IMR-90 (cell line): ENCODE measurements at regions not wholly inside any gene's neighbourhood (a gene's known extent, or its start where the extent isn't known, plus 50 kb on each side); places are given as distances from the start of the nearest gene placed in this dataset.

Experiments
- ATAC-seq: fragments of 200-7000 bp; cut with Tn5 transposase; 2 replicates; pipeline ENCODE4 v1.9.1; 2020; ENCODE audit warnings: low read depth, mild to moderate bottlenecking, moderate library complexity
- BruUV-seq: library from RNA; stranded (reverse); fragments of 400-500 nt; replicated peaks from 2 replicates; lab custom pipeline; 2021; lab: Mats Ljungman, UMichigan
- CTCF ChIA-PET: fragments of 300-600 bp; formaldehyde crosslinking; extraction: SDS; loops from one replicate; lab custom pipeline; 2021; ENCODE audit warnings: antibody characterized with exemption; lab: Yijun Ruan, JAX
- POLR2A ChIA-PET: fragments of 300-600 bp; sonication (Branson Sonifier 250); formaldehyde crosslinking; loops from one replicate; lab custom pipeline; 2022; ENCODE audit warnings: antibody characterized with exemption; ENCODE audit not compliant: unreplicated experiment; lab: Charles Lee
- DNase-seq: peaks from one replicate; pipeline ENCODE4 v3.0.0; 2013
- H2AFZ ChIP-seq: replicated peaks from 2 replicates; pipeline ENCODE3; 2013; ENCODE audit warnings: low read length, mild to moderate bottlenecking; ENCODE audit not compliant: poor library complexity
- H2AK5ac ChIP-seq: 2 replicates; pipeline ENCODE4 v1.6.1; 2013; ENCODE audit warnings: low read depth, low read length, inconsistent platforms
- H2AK9ac ChIP-seq: replicated peaks from 2 replicates; pipeline ENCODE3; 2013; ENCODE audit warnings: mild to moderate bottlenecking, low read depth, low read length, moderate library complexity; ENCODE audit not compliant: poor library complexity
- H2BK120ac ChIP-seq: 2 replicates; pipeline ENCODE4 v1.6.1; 2013; ENCODE audit warnings: low read depth, low read length, inconsistent platforms
- H2BK15ac ChIP-seq: 3 replicates; pipeline ENCODE4 v1.6.1; 2013; ENCODE audit warnings: low read depth, low read length, inconsistent platforms
- H2BK20ac ChIP-seq: 2 replicates; pipeline ENCODE4 v1.6.1; 2013; ENCODE audit warnings: low read depth, mild to moderate bottlenecking, inconsistent platforms, low read length, moderate library complexity
- H2BK5ac ChIP-seq: 2 replicates; pipeline ENCODE4 v1.6.1; 2013; ENCODE audit warnings: mild to moderate bottlenecking, low read depth, low read length, inconsistent platforms; ENCODE audit not compliant: poor library complexity, severe bottlenecking
- H3K14ac ChIP-seq: replicated peaks from 2 replicates; pipeline ENCODE4 v1.6.1; 2013; ENCODE audit warnings: low read depth, low read length, inconsistent platforms
- H3K18ac ChIP-seq: 2 replicates; pipeline ENCODE4 v1.6.1; 2013; ENCODE audit warnings: low read depth, low read length, control low read depth
- H3K23ac ChIP-seq: 2 replicates; pipeline ENCODE4 v1.6.1; 2013; ENCODE audit warnings: low read depth, low read length, inconsistent platforms
- H3K27ac ChIP-seq: 2 replicates; pipeline ENCODE4 v1.5.1; 2013; ENCODE audit warnings: mild to moderate bottlenecking, control low read depth, low read length; ENCODE audit not compliant: insufficient read depth
- H3K27me3 ChIP-seq: 2 replicates; pipeline ENCODE4 v1.6.1; 2013; ENCODE audit warnings: low read length; ENCODE audit not compliant: control insufficient read depth, insufficient read depth
- H3K36me3 ChIP-seq: 2 replicates; pipeline ENCODE4 v1.6.1; 2013; ENCODE audit warnings: low read length, mixed read lengths; ENCODE audit not compliant: control insufficient read depth, insufficient read depth
- H3K4ac ChIP-seq: 2 replicates; pipeline ENCODE4 v1.6.1; 2013; ENCODE audit warnings: low read depth, low read length, inconsistent platforms
- H3K4me1 ChIP-seq: 2 replicates; pipeline ENCODE4 v1.6.1; 2013; ENCODE audit warnings: low read length, mixed read lengths; ENCODE audit not compliant: control insufficient read depth, insufficient read depth
- H3K4me2 ChIP-seq: 2 replicates; pipeline ENCODE4 v1.6.1; 2013; ENCODE audit warnings: low read depth, mild to moderate bottlenecking, control low read depth, low read length, moderate library complexity
- H3K4me3 ChIP-seq: 2 replicates; pipeline ENCODE4 v1.5.1; 2013; ENCODE audit warnings: low read depth, mild to moderate bottlenecking, control low read depth, low read length, moderate library complexity; ENCODE audit not compliant: insufficient read depth
- H3K56ac ChIP-seq: 2 replicates; pipeline ENCODE4 v1.6.1; 2013; ENCODE audit warnings: low read length, inconsistent platforms; ENCODE audit not compliant: insufficient read depth; ENCODE audit errors: extremely low read depth
- H3K79me1 ChIP-seq, 2 experiments: 2 replicates each; pipeline ENCODE4 v1.6.1; 2013; ENCODE audit warnings: low read length in 2 of 2, inconsistent platforms in 1 of 2, low read depth in 1 of 2
- H3K9ac ChIP-seq: 2 replicates; pipeline ENCODE4 v1.6.1; 2013; ENCODE audit warnings: low read depth, low read length, control low read depth
- H3K9me1 ChIP-seq: 2 replicates; pipeline ENCODE4 v1.6.1; 2013; ENCODE audit warnings: low read length, inconsistent platforms; ENCODE audit not compliant: insufficient read depth
- H3K9me3 ChIP-seq: 2 replicates; pipeline ENCODE4 v1.6.1; 2013; ENCODE audit warnings: low read length; ENCODE audit not compliant: control insufficient read depth, insufficient read depth
- H4K20me1 ChIP-seq: 2 replicates; pipeline ENCODE4 v1.6.1; 2013; ENCODE audit warnings: low read length, inconsistent platforms; ENCODE audit not compliant: insufficient read depth
- H4K5ac ChIP-seq: 2 replicates; pipeline ENCODE4 v1.6.1; 2013; ENCODE audit warnings: mild to moderate bottlenecking, low read depth, low read length, control low read depth
- H4K8ac ChIP-seq, 2 experiments: 2 replicates each; pipeline ENCODE4 v1.6.1; 2013; ENCODE audit warnings: low read depth in 2 of 2, low read length in 2 of 2, control low read depth in 1 of 2, inconsistent platforms in 1 of 2
- H4K91ac ChIP-seq: 2 replicates; pipeline ENCODE4 v1.6.1; 2013; ENCODE audit warnings: low read depth, low read length, inconsistent platforms; ENCODE audit not compliant: insufficient read depth
- CEBPB ChIP-seq: IDR thresholded peaks from 2 replicates; pipeline ENCODE4 v1.6.1; 2012; ENCODE audit warnings: low read depth, low read length, improper control_type of control experiment
- ELK1 ChIP-seq: fragments of 150-350 bp; IDR thresholded peaks from 2 replicates; pipeline ENCODE4 v1.6.1; 2016; ENCODE audit warnings: low read depth, mild to moderate bottlenecking, low read length, moderate library complexity, borderline replicate concordance
- MAFK ChIP-seq: IDR thresholded peaks from 2 replicates; pipeline ENCODE4 v1.6.1; 2012; ENCODE audit warnings: low read depth, low read length, improper control_type of control experiment
- MAZ ChIP-seq: IDR thresholded peaks from 2 replicates; pipeline ENCODE4 v1.6.1; 2012; ENCODE audit warnings: low read depth, mild to moderate bottlenecking, low read length, improper control_type of control experiment, moderate library complexity, borderline replicate concordance
- RAD21 ChIP-seq: IDR thresholded peaks from 2 replicates; pipeline ENCODE4 v1.6.1; 2012; ENCODE audit warnings: low read length, improper control_type of control experiment
- RCOR1 ChIP-seq: IDR thresholded peaks from 2 replicates; pipeline ENCODE4 v1.6.1; 2012; ENCODE audit warnings: mild to moderate bottlenecking, low read length, improper control_type of control experiment; ENCODE audit not compliant: insufficient replicate concordance
- SMC3 ChIP-seq: fragments of 150-350 bp; IDR thresholded peaks from 2 replicates; pipeline ENCODE4 v1.6.1; 2016; ENCODE audit warnings: low read depth, mild to moderate bottlenecking, antibody characterized with exemption, low read length, moderate library complexity
- USF2 ChIP-seq: fragments of 150-350 bp; IDR thresholded peaks from 2 replicates; pipeline ENCODE4 v1.6.1; 2017; ENCODE audit warnings: mild to moderate bottlenecking, antibody characterized with exemption, low read length, low read depth
- WGBS, 2 experiments: methylation state at CpG; one replicate each; pipeline versions ENCODE4 v1.1.5 to v1.1.7; 2013; ENCODE audit warnings: missing lambda C conversion rate in 2 of 2; ENCODE audit not compliant: insufficient read length in 1 of 2; ENCODE audit errors: extremely low coverage in 2 of 2; 5-methylcytosine and 5-hydroxymethylcytosine counted together
- dilution Hi-C: fragments of 300-500 bp; cut with HindIII; formaldehyde crosslinking; loops from one replicate; pipeline ENCODE4 v1.14.3; 2018; ENCODE audit warnings: low sequenced_read_pairs; ENCODE audit not compliant: unreplicated experiment
- in situ Hi-C: fragments of 300-500 bp; cut with MboI; formaldehyde crosslinking; loops from 3 replicates; pipeline ENCODE4 v1.14.3; 2019; ENCODE audit warnings: low sequenced_read_pairs, inconsistent platforms, mixed read lengths
- intact Hi-C: fragments of 100-400 bp; cut with micrococcal nuclease; formaldehyde crosslinking; loops from 2 replicates; pipeline ENCODE4 v1.10.0; 2022

- CTCF ChIA-PET: no interaction called here
- H3K4me1 ChIP-seq: no peaks in the 10 kb centered on the region
- in situ Hi-C loops: no loop called here
These were observed 140.7 kb downstream of the RNASET2 start for GRCh38 chr6:166815629-166816028.

More at GRCh38 chr6:166815629-166816028, 140.7 kb downstream of the RNASET2 start:
- intact Hi-C loops (no loop called here), dilution Hi-C loops (no loop called here)
- H3K36me3 ChIP-seq: no peaks in the 10 kb centered on the region
- H3K9me1 ChIP-seq: no peaks in the 10 kb centered on the region
- no CpG with 5 or more reads among the region's 4 CpGs for WGBS, 2 experiments
- no peak overlapping the region for H2BK5ac ChIP-seq
- no peaks in the 10 kb centered on the region for H3K27me3 ChIP-seq
- no peak for DNase-seq
- H3K56ac ChIP-seq: no peak overlapping the region
- H3K18ac ChIP-seq: no peak overlapping the region
- no peak overlapping the region for H2AK5ac ChIP-seq
- no peak overlapping the region for H3K27ac ChIP-seq
- H3K4me2 ChIP-seq: no peak overlapping the region
- no peak overlapping the region for H3K23ac ChIP-seq
- H4K5ac ChIP-seq: no peak overlapping the region
- H4K8ac ChIP-seq: no peak overlapping the region
- H2BK15ac ChIP-seq: no peak overlapping the region
- H3K9me3 ChIP-seq: no peaks in the 10 kb centered on the region
- no peak overlapping the region for H3K4ac ChIP-seq
- no peaks in the 10 kb centered on the region for H4K20me1 ChIP-seq
- no peak overlapping the region for H2AFZ ChIP-seq
- no peak overlapping the region for H2BK120ac ChIP-seq
- H2AK9ac ChIP-seq: no peak overlapping the region
- no peak for TF ChIP-seq MAFK
- no peak for TF ChIP-seq RAD21
- no peak for TF ChIP-seq SMC3
- TF ChIP-seq USF2: no peak
- no peak for TF ChIP-seq CEBPB
- TF ChIP-seq MAZ: no peak
- no peak for TF ChIP-seq RCOR1
- no peak for TF ChIP-seq ELK1
- H2BK20ac ChIP-seq: no peak overlapping the region
- no peaks in the 10 kb centered on the region for H3K79me1 ChIP-seq
- no peak overlapping the region for H3K9ac ChIP-seq
- H3K4me3 ChIP-seq: no peak overlapping the region
- POLR2A ChIA-PET: no interaction called here
- H4K91ac ChIP-seq: no peak overlapping the region
- BruUV-seq: no TSS peak
- ATAC-seq: no peak
- no peak overlapping the region for H3K14ac ChIP-seq
